Vagina (tissue), 2 donors: ENCODE measurements at regions not wholly inside any gene's neighbourhood (a gene's known extent, or its start where the extent isn't known, plus 50 kb on each side); places are given as distances from the start of the nearest gene placed in this dataset.

ENCODE experiments used
- DNase-seq, 2 donors: peaks; one replicate each; pipeline ENCODE4 v3.0.0-alpha.2; 2017; ENCODE audit errors: extremely low spot score in 2 of 2
- H3K27ac ChIP-seq: fragments of 200-600 bp; sonication (generic); one replicate; pipeline ENCODE4 v1.5.1; 2019
- H3K27me3 ChIP-seq: fragments of 200-600 bp; sonication (generic); one replicate; pipeline ENCODE4 v1.5.1; 2019
- H3K36me3 ChIP-seq, 2 donors: fragments of 200-600 bp; sonication (generic); one replicate each; pipeline ENCODE4 v1.5.1; 2017 to 2019
- H3K4me1 ChIP-seq: fragments of 200-600 bp; sonication (generic); one replicate; pipeline ENCODE4 v1.5.1; 2019
- H3K4me3 ChIP-seq, 2 donors: fragments of 200-600 bp; sonication (generic); 1 replicate in 1 of 2; 2 replicates in 1 of 2; pipeline ENCODE4 v1.5.1; 2016 to 2019
- H3K9me3 ChIP-seq: fragments of 200-600 bp; sonication (generic); one replicate; pipeline ENCODE4 v1.5.1; 2019
- POLR2A ChIP-seq, 2 donors: fragments of 450-650 bp; IDR thresholded peaks; one replicate each; pipeline ENCODE4 v1.6.1; 2017; ENCODE audit warnings: antibody characterized with exemption in 2 of 2, mild to moderate bottlenecking in 2 of 2, moderate library complexity in 2 of 2
- POLR2AphosphoS5 ChIP-seq, 2 donors: sonication (generic); formaldehyde crosslinking; IDR thresholded peaks; one replicate each; pipeline ENCODE4 v1.9.0; 2017; ENCODE audit warnings: antibody characterized with exemption in 2 of 2, mild to moderate bottlenecking in 2 of 2, low read depth in 1 of 2; ENCODE audit not compliant: insufficient read depth in 1 of 2
- intact Hi-C: fragments of 100-400 bp; cut with DNase I; formaldehyde crosslinking; loops from one replicate; pipeline ENCODE4 v1.15.1; 2023
- TF ChIP-seq, protein P1 (sequence below), 3 experiments: fragments of 450-650 bp in 2 of 3; fragments of 200-600 bp in 1 of 3; sonication (generic) in 1 of 3; IDR thresholded peaks; one replicate each; pipeline ENCODE4 v1.5.1; 2017 to 2019; ENCODE audit warnings: antibody characterized with exemption in 3 of 3, mild to moderate bottlenecking in 2 of 3, moderate library complexity in 2 of 3

DNA sequence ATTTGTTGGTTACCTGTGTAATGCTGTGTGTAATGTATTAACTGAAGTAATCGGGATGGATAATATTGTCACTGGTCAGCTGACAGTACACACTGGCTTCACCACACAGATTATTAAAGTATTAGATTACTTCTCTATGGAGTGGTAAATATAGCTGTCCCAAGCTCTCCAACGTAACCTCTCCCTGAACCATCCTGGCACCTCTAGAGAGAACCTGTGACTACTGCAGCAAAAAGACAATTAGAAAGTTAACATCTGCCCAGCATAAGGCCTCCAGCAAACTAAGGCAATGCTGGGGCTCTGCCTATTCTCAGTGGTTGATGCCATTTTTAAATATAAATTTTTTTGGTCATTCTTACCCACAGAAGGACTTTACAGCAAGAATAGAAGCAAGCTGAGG is 351.3 kb downstream of the GPD2 start:
- Histone ChIP-seq H3K27me3 (no peaks in the 10 kb centered on the region), H3K4me1 (no peaks in the 10 kb centered on the region), H3K4me3 (no peak overlapping the region), H3K9me3 (no peaks in the 10 kb centered on the region), H3K27ac (no peak overlapping the region), H3K36me3 (no peaks in the 10 kb centered on the region)
- TF ChIP-seq, protein P1, sequence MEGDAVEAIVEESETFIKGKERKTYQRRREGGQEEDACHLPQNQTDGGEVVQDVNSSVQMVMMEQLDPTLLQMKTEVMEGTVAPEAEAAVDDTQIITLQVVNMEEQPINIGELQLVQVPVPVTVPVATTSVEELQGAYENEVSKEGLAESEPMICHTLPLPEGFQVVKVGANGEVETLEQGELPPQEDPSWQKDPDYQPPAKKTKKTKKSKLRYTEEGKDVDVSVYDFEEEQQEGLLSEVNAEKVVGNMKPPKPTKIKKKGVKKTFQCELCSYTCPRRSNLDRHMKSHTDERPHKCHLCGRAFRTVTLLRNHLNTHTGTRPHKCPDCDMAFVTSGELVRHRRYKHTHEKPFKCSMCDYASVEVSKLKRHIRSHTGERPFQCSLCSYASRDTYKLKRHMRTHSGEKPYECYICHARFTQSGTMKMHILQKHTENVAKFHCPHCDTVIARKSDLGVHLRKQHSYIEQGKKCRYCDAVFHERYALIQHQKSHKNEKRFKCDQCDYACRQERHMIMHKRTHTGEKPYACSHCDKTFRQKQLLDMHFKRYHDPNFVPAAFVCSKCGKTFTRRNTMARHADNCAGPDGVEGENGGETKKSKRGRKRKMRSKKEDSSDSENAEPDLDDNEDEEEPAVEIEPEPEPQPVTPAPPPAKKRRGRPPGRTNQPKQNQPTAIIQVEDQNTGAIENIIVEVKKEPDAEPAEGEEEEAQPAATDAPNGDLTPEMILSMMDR (IDR thresholded peaks at IDR 0.05): no peak
- TF ChIP-seq POLR2A (IDR thresholded peaks at IDR 0.05): no peak
- no peak for TF ChIP-seq POLR2AphosphoS5 (IDR thresholded peaks at IDR 0.05; ENCODE audit: insufficient read depth in 1 of 2, low read depth in 1 of 2)
- intact Hi-C loops: no loop called here
- no peak for DNase-seq

DNA sequence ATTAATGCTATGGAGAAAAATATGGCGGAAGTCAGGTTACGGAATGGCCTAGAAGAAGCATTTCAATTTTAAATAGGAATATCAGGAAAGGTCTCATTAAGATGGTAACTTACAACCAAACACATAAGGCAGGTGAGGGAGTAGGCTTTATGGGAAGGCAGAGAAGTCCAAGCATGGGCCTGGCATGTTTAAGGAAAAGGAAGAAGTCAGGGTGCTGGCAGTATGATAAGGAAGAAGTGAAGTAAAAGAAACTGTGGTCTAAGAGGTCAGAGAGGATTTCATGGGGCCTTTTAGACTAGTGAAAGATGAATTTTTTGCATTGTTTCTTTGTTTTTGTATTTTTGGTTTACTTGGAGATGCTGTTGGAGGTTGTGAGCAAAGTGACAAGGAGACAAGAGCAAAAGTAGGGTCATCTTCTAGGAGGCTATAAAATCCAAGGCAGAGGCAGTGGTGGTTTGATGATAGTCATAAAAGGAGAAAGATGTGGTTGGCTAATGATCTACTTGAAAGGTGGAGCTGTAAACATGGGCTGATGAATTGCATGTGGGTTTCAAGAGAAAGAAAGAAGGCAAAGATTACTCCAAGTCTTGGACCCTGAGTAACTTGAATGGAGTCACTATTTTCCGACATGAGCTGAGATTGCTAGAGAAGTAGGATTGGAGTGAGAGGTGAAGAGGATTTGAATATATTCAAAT is 354.3 kb downstream of the GPD2 start:
- DNase-seq: no peak
- Histone ChIP-seq H3K27ac (no peak overlapping the region), H3K4me1 (no peaks in the 10 kb centered on the region), H3K4me3 (no peak overlapping the region), H3K27me3 (no peaks in the 10 kb centered on the region), H3K9me3 (no peaks in the 10 kb centered on the region), H3K36me3 (no peaks in the 10 kb centered on the region)
- intact Hi-C loops: no loop called here
- TF ChIP-seq POLR2A (IDR thresholded peaks at IDR 0.05) (no peak), POLR2AphosphoS5 (IDR thresholded peaks at IDR 0.05; ENCODE audit: insufficient read depth in 1 of 2, low read depth in 1 of 2) (no peak)
- TF ChIP-seq, protein P1 (IDR thresholded peaks at IDR 0.05): no peak

DNA sequence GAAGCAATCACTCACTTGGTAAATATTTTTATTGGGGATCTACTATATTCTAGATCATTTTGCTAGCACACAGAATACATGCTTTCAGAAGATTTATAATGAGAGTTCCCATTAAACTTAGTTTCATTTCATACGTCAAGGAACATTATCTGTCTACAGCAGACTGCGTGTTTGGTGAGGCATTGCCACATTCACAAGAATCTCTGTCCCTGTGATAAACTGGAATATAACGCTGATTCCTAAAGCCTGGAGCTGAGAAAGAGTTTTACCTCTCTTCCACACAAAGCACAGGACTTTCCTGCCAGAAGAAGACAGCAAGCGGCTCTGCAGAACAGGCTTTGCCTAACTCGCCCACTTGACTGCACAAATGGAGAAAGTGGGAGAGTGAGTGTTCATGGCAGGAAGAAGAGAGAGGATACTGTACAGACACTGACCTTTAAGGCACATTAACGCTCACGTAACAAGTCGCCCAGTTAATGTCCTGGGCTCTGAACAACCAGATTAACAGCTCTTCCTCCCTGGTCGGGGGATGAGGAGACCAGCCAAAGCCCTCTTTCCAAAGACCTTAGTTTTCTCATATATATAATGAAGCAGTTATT is 356.2 kb downstream of the GPD2 start:
- Histone ChIP-seq H3K36me3 (no peaks in the 10 kb centered on the region), H3K4me1 (no peaks in the 10 kb centered on the region), H3K27me3 (no peaks in the 10 kb centered on the region), H3K27ac (no peak overlapping the region), H3K4me3 (no peak overlapping the region), H3K9me3 (no peaks in the 10 kb centered on the region)
- TF ChIP-seq POLR2A (IDR thresholded peaks at IDR 0.05): no peak
- no peak for TF ChIP-seq POLR2AphosphoS5 (IDR thresholded peaks at IDR 0.05; ENCODE audit: insufficient read depth in 1 of 2, low read depth in 1 of 2)
- TF ChIP-seq, protein P1 (IDR thresholded peaks at IDR 0.05): no peak
- no peak for DNase-seq
- intact Hi-C loops: no loop called here

DNA sequence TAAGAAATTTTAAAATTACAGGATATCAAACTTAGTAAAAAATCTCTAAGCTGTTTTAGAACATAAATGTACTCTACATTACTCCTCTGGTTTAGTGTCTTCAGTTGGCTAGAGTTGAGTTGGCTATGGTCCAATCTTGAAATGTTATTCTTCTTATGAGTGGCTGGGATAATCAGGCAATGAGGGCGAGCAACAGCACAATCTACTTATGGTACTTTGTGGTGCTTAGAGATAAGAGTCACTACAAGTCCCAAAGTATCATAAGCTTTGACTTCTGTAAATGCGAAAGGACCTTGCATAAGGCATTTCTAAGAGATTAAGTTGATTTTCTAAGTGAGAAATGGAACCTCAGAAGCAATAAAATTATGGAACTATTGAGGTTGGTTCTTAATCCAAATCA is 361.7 kb downstream of the GPD2 start:
- intact Hi-C loops: no loop called here
- H3K27ac ChIP-seq: no peak overlapping the region
- no peaks in the 10 kb centered on the region for H3K4me1 ChIP-seq
- H3K36me3 ChIP-seq: no peaks in the 10 kb centered on the region
- H3K9me3 ChIP-seq: no peaks in the 10 kb centered on the region
- no peak for DNase-seq
- TF ChIP-seq, protein P1 (IDR thresholded peaks at IDR 0.05): no peak
- no peak for TF ChIP-seq POLR2A (IDR thresholded peaks at IDR 0.05)
- no peak for TF ChIP-seq POLR2AphosphoS5 (IDR thresholded peaks at IDR 0.05; ENCODE audit: insufficient read depth in 1 of 2, low read depth in 1 of 2)
- no peak overlapping the region for H3K4me3 ChIP-seq
- no peaks in the 10 kb centered on the region for H3K27me3 ChIP-seq

DNA sequence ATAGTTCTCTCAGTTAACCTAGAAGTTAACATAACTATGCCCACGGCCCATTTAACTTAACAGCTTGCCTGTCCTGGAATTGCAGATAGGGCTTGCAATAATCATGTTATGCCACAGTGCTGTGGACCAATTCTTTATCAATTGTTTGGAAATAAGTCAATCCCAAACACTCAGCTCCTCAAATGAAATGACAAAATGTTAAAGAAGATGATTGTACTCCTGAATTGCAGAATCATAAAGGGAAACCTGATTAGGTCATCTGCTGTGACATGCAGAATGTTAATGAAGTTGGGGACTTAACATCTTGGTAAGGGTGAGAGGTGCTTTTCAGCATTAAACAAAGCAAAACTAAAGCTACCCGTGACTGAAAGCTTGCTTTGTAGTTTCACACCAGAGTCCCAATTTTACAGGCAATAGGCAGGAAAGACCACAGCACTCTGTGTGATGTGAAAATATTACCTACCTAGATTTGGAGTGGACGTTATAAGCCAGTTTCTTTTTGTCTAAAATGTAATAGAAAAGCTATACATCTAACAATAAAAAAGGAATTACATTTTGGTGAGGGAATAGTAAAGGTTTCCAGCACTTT is 364.0 kb downstream of the GPD2 start:
- no peaks in the 10 kb centered on the region for H3K9me3 ChIP-seq
- TF ChIP-seq, protein P1 (IDR thresholded peaks at IDR 0.05): no peak
- no peak for TF ChIP-seq POLR2A (IDR thresholded peaks at IDR 0.05)
- no peaks in the 10 kb centered on the region for H3K4me1 ChIP-seq
- no peaks in the 10 kb centered on the region for H3K27me3 ChIP-seq
- intact Hi-C loops: no loop called here
- no peak for DNase-seq
- H3K27ac ChIP-seq: no peak overlapping the region
- H3K36me3 ChIP-seq: no peaks in the 10 kb centered on the region
- H3K4me3 ChIP-seq: no peak overlapping the region
